ENCODE measurements at regions not wholly inside any gene's neighbourhood (a gene's known extent, or its start where the extent isn't known, plus 50 kb on each side); places are given as distances from the start of the nearest gene placed in this dataset.

GRCh38 chr14:45728434-45729225 lies 475.6 kb upstream of the MIS18BP1 start (continued):
- TF ChIP-seq CHD7 (IDR thresholded peaks at IDR 0.05; ENCODE audit: low read depth, low read length) = no peak
